Gastrocnemius medialis (tissue), 4 donors: ENCODE measurements at regions not wholly inside any gene's neighbourhood (a gene's known extent, or its start where the extent isn't known, plus 50 kb on each side); places are given as distances from the start of the nearest gene placed in this dataset.

Experiments
- POLR2A ChIP-seq, 2 donors: fragments of 450-650 bp; IDR thresholded peaks; one replicate each; pipeline ENCODE4 v1.6.1; 2017; ENCODE audit warnings: antibody characterized with exemption in 2 of 2, mild to moderate bottlenecking in 2 of 2, moderate library complexity in 2 of 2
- TF ChIP-seq, protein P1 (sequence below), 5 experiments: fragments of 450-650 bp in 3 of 5; fragments of 200-600 bp in 2 of 5; sonication (generic) in 2 of 5; IDR thresholded peaks in 4 of 5; conservative IDR thresholded peaks in 1 of 5; 1 replicate in 4 of 5; 2 replicates in 1 of 5; pipeline ENCODE4 v1.5.1; 2016 to 2019; ENCODE audit warnings: antibody characterized with exemption in 5 of 5, mild to moderate bottlenecking in 3 of 5, moderate library complexity in 3 of 5

DNA sequence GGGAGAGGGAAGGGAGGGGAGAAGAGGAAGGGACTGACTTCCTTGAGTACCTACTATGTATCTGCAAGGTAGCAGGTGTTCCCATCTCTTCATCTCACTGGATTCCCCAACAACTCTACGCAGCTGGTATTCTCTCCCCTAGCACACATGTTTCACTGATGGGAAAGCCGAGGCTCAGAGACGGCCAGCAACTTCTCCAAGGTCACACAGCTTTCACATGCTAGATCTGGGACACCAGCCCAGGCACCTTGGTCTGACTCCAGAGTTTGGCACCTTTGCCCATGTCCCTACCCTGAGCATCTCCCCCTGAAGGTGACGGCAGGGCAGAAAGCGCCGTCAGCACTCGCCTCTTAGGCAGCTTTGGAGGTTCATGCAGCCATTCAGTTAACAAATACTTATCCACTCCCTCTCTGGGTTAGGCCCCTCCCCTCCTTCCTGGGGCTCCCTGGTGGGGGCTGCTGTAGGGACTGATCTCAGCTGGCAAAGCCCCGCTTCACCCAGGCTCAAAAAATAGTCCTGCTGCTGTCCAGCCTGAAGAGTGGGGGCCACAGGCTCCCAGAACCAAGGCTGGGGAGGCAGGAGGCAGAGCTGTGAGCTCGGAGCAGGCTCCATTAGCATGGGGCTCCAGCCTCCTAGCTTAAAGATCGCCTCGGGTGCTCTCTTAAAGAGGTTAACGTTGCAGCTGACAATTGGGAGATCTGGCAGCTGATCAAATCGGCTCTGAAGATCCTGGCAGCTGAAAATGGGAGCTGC, 79.4 kb downstream of the IGLL1 start:
- TF ChIP-seq, protein P1, sequence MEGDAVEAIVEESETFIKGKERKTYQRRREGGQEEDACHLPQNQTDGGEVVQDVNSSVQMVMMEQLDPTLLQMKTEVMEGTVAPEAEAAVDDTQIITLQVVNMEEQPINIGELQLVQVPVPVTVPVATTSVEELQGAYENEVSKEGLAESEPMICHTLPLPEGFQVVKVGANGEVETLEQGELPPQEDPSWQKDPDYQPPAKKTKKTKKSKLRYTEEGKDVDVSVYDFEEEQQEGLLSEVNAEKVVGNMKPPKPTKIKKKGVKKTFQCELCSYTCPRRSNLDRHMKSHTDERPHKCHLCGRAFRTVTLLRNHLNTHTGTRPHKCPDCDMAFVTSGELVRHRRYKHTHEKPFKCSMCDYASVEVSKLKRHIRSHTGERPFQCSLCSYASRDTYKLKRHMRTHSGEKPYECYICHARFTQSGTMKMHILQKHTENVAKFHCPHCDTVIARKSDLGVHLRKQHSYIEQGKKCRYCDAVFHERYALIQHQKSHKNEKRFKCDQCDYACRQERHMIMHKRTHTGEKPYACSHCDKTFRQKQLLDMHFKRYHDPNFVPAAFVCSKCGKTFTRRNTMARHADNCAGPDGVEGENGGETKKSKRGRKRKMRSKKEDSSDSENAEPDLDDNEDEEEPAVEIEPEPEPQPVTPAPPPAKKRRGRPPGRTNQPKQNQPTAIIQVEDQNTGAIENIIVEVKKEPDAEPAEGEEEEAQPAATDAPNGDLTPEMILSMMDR (IDR thresholded peaks at IDR 0.05 in 4 of 5, conservative IDR thresholded peaks at IDR 0.05 in 1 of 5), result no peak
- TF ChIP-seq POLR2A (IDR thresholded peaks at IDR 0.05), result no peak
